ENCODE measurements at regions not wholly inside any gene's neighbourhood (a gene's known extent, or its start where the extent isn't known, plus 50 kb on each side); places are given as distances from the start of the nearest gene placed in this dataset.

DNA sequence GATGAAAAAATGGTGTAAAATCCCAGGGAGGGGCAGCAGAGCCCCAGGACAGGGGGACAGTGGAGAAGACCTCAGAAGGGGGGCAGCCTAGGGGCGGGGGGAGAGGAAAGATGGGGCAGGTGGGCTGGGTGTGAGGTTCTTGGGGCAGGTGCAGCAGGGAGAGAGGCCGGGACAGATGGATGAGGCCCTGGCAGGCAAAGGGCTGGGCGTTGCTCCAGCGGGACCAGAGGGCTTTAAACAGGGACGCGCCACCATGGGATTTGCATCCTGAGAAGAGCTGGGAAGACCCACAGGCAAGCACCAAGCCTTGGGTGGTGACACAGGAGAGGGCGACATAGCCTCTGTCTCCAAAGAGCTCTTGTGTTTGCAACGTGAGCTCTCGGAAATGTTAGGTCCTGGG is 1342.8 kb downstream of the TBC1D22A start:
- no peaks in the 10 kb centered on the region for H4K20me1 ChIP-seq (replicated peaks; ENCODE audit: insufficient read depth)
- H3K4me2 ChIP-seq, result no peak overlapping the region
- Mint-ChIP-seq H3K4me3 (no peak overlapping the region), H3K9me3 (peaks cover 16% of the 10 kb centered on the region), H3K27me3 (ENCODE audit: insufficient read depth, low read depth, poor library complexity) (peaks cover 11% of the 10 kb centered on the region), H3K4me1 (no peaks in the 10 kb centered on the region; the same call in 2 of the 3 replicates), H3K27ac (peak overlapping the region; percentile 31; the same call in 1 of the 2 replicates), H3K36me3 (ENCODE audit: low read depth) (peaks cover 3% of the 10 kb centered on the region; the same call in 1 of the 3 replicates)
- H3K79me2 ChIP-seq (replicated peaks; ENCODE audit: insufficient read depth), result no peaks in the 10 kb centered on the region
- TF ChIP-seq, protein P1, sequence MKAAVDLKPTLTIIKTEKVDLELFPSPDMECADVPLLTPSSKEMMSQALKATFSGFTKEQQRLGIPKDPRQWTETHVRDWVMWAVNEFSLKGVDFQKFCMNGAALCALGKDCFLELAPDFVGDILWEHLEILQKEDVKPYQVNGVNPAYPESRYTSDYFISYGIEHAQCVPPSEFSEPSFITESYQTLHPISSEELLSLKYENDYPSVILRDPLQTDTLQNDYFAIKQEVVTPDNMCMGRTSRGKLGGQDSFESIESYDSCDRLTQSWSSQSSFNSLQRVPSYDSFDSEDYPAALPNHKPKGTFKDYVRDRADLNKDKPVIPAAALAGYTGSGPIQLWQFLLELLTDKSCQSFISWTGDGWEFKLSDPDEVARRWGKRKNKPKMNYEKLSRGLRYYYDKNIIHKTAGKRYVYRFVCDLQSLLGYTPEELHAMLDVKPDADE (IDR thresholded peaks at IDR 0.05), result no peak
- TF ChIP-seq, protein P2, sequence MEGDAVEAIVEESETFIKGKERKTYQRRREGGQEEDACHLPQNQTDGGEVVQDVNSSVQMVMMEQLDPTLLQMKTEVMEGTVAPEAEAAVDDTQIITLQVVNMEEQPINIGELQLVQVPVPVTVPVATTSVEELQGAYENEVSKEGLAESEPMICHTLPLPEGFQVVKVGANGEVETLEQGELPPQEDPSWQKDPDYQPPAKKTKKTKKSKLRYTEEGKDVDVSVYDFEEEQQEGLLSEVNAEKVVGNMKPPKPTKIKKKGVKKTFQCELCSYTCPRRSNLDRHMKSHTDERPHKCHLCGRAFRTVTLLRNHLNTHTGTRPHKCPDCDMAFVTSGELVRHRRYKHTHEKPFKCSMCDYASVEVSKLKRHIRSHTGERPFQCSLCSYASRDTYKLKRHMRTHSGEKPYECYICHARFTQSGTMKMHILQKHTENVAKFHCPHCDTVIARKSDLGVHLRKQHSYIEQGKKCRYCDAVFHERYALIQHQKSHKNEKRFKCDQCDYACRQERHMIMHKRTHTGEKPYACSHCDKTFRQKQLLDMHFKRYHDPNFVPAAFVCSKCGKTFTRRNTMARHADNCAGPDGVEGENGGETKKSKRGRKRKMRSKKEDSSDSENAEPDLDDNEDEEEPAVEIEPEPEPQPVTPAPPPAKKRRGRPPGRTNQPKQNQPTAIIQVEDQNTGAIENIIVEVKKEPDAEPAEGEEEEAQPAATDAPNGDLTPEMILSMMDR (conservative IDR thresholded peaks at IDR 0.05; ENCODE audit: low read depth in 2 of 2), result no peak
- TF ChIP-seq REST (IDR thresholded peaks at IDR 0.05; ENCODE audit: unreplicated experiment), result no peak
- TF ChIP-seq ZNF114 (CRISPR knock-in tag; IDR thresholded peaks at IDR 0.05), result no peak
- no peak for TF ChIP-seq EZH2phosphoT487 (IDR thresholded peaks at IDR 0.05; ENCODE audit: unreplicated experiment)
- no peak for TF ChIP-seq CREB1 (CRISPR knock-in tag; IDR thresholded peaks at IDR 0.05; ENCODE audit: low read depth)
- no peak for TF ChIP-seq ZNF331 (CRISPR knock-in tag; IDR thresholded peaks at IDR 0.05; ENCODE audit: low read depth)
- TF ChIP-seq JUNB (IDR thresholded peaks at IDR 0.05; ENCODE audit: unreplicated experiment), result no peak
- TF ChIP-seq EZH2 (IDR thresholded peaks at IDR 0.05; ENCODE audit: low read depth, unreplicated experiment), result no peak
- DNase-seq (ENCODE audit: low spot score), result peak; percentile 3
- no peaks in the 10 kb centered on the region for H3F3A ChIP-seq (replicated peaks; ENCODE audit: low read depth)
- H3K4me1 ChIP-seq (ENCODE audit: insufficient read depth), result no peaks in the 10 kb centered on the region
- H3K4me3 ChIP-seq, result no peak overlapping the region
- no peak overlapping the region for H3K27ac ChIP-seq (ENCODE audit: low read depth)
- ATAC-seq, result peak; percentile 42
- H3K36me3 ChIP-seq (ENCODE audit: insufficient read depth), result no peaks in the 10 kb centered on the region
- no peaks in the 10 kb centered on the region for H3K9me2 ChIP-seq (ENCODE audit: insufficient read depth)
- no peaks in the 10 kb centered on the region for H3K27me3 ChIP-seq (ENCODE audit: insufficient read depth)
- no peak overlapping the region for H2AFZ ChIP-seq

DNA sequence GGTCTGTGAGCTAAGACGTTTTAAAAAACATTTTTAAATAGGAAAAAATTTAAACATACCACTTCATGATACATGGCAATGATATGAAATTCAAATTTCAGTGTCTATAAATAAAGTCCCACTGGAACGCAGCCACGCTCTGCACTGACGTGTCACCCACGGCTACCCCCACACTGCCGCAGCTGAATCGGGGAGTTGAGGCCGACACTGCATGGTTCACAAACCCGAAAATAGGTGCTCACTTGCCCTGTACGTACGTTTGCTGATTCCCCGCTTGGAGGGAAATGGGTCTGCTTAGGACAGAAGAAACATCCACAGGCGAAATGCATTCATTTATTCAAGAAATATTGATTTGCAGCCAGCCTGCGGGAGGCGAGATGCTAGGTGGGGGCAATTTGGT is 1342.3 kb downstream of the TBC1D22A start:
- Histone ChIP-seq H3K4me2 (no peak overlapping the region), H3K4me3 (no peak overlapping the region), H3K27ac (ENCODE audit: low read depth) (no peak overlapping the region), H2AFZ (no peak overlapping the region), H3K36me3 (ENCODE audit: insufficient read depth) (no peaks in the 10 kb centered on the region), H3K4me1 (ENCODE audit: insufficient read depth) (no peaks in the 10 kb centered on the region), H3K9me2 (ENCODE audit: insufficient read depth) (no peaks in the 10 kb centered on the region), H3K27me3 (ENCODE audit: insufficient read depth) (no peaks in the 10 kb centered on the region), H4K20me1 (replicated peaks; ENCODE audit: insufficient read depth) (no peaks in the 10 kb centered on the region), H3F3A (replicated peaks; ENCODE audit: low read depth) (no peaks in the 10 kb centered on the region), H3K79me2 (replicated peaks; ENCODE audit: insufficient read depth) (no peaks in the 10 kb centered on the region)
- Mint-ChIP-seq H3K27ac (peak overlapping the region; percentile 31; the same call in 1 of the 2 replicates), H3K4me1 (no peaks in the 10 kb centered on the region; the same call in 2 of the 3 replicates), H3K36me3 (ENCODE audit: low read depth) (peaks cover 3% of the 10 kb centered on the region; the same call in 1 of the 3 replicates), H3K4me3 (no peak overlapping the region), H3K9me3 (peaks cover 16% of the 10 kb centered on the region), H3K27me3 (ENCODE audit: insufficient read depth, low read depth, poor library complexity) (peaks cover 11% of the 10 kb centered on the region)
- ATAC-seq (no peak), DNase-seq (ENCODE audit: low spot score) (no peak)
- TF ChIP-seq, protein P2 (conservative IDR thresholded peaks at IDR 0.05; ENCODE audit: low read depth in 2 of 2), result no peak

Measured in GM23338 (cell line).